HFF-Myc (cell line): ENCODE measurements at regions not wholly inside any gene's neighbourhood (a gene's known extent, or its start where the extent isn't known, plus 50 kb on each side); places are given as distances from the start of the nearest gene placed in this dataset.

Experiments
- DNase-seq: peaks from one replicate; pipeline ENCODE4 v3.0.0-alpha.2; 2011; ENCODE audit warnings: low read depth; ENCODE audit errors: extremely low read depth
- H3K4me3 ChIP-seq: replicated peaks from 2 replicates; pipeline ENCODE4 v1.5.1; 2011; ENCODE audit warnings: low read depth, mild to moderate bottlenecking, control low read depth, low read length
- TF ChIP-seq, protein P1 (sequence below): IDR thresholded peaks from 2 replicates; pipeline ENCODE4 v1.5.1; 2012; ENCODE audit warnings: mild to moderate bottlenecking, low read depth, low read length, control low read depth; ENCODE audit errors: missing control alignments

DNA sequence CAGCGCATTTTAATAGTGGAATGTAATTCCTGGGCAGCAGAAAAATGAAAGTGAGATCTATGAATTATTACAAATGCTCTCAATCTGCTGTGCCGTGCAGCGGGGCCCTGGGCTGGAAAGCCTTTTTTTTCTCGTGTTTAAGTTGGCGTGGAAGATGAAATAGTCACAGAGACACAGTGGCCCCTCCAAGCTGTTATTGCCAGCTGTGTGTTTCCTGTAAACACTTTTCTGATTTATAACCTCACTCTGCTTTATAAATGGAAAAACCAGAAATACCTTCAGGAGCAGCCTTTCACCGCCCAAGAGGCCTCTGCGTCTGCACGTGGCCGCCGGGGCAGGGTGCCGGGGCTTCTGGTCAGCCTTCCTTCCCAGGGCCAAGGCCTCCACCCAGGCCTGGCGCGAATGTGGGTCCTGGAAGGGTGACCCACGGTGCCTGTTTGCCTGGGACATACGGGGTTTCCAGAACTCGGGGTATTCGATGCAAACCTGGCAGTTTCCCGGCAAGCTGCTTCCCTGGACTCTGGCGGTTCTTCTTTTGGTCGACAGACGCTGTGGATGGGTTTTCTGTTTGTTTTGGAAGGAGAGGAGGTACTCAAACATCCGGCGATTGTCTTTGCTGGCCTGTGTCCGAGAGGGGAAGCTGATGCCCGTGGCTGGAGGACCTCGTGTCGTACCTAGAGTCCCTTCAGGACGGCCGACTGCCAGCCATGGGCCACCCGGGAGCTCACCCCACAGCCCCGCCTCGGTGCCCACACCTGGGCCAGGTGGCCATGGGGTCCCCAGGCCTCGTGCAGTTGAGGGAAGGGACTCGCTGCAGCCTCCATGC lies 256.7 kb downstream of the PARP8 start:
- no peak overlapping the region for H3K4me3 ChIP-seq
- DNase-seq = no peak
- TF ChIP-seq, protein P1, sequence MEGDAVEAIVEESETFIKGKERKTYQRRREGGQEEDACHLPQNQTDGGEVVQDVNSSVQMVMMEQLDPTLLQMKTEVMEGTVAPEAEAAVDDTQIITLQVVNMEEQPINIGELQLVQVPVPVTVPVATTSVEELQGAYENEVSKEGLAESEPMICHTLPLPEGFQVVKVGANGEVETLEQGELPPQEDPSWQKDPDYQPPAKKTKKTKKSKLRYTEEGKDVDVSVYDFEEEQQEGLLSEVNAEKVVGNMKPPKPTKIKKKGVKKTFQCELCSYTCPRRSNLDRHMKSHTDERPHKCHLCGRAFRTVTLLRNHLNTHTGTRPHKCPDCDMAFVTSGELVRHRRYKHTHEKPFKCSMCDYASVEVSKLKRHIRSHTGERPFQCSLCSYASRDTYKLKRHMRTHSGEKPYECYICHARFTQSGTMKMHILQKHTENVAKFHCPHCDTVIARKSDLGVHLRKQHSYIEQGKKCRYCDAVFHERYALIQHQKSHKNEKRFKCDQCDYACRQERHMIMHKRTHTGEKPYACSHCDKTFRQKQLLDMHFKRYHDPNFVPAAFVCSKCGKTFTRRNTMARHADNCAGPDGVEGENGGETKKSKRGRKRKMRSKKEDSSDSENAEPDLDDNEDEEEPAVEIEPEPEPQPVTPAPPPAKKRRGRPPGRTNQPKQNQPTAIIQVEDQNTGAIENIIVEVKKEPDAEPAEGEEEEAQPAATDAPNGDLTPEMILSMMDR = peak; percentile 2

DNA sequence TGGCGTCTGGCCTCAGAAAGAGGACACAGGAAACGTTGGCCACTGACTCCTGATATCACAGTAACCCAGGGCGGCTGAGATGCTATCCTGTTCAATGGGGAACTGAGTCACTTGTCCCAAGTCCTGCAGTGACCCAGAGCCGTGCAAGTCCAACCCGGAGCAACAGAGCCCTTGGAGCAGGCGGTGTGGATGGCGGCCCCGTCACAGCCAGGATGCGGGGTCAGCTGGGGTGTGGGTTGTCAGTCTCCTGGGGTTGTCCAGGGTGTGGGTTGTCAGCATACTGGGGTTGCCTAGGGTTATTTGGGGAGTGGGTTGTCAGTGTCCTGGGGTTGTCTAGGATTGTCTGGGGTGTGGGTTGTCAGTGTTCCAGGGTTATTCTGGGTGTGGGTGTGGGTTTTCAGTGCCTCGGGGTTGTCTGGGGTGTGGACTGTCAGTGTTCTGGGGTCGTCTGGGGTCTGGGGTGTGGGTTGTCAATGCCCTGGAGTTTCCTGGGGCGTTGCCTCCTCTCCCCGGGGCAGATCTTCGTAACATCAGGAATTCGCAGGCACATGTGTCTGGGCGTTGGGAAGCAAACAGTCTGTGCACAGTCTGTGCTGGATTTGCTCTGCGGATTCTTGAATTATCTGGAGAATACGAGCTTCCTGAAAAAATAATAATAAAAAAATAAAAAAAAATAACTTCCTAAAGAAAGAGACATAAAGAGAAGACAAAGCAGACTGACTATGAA lies 257.5 kb downstream of the PARP8 start:
- H3K4me3 ChIP-seq = no peak overlapping the region
- DNase-seq = no peak
- TF ChIP-seq, protein P1 = no peak

DNA sequence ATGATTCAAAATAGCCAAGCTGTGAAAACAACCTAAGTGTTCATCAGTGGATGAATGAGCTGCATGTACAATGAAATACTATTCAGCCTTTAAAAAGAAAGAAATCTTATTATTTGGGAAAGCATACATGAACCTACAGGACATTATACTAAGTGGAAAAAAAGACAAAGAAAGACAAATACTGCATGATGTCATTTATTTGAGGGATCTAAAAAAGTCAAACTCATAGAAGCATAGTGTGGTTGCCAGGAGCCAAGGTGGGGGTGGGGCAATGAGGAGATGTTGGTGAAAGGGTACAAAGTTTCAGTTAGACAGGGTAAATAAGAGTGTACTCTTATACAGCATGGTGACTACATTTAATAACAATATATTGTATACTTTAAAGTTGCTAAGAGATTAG lies 261.5 kb downstream of the PARP8 start:
- H3K4me3 ChIP-seq = no peak overlapping the region
- TF ChIP-seq, protein P1 = no peak
- DNase-seq = no peak

DNA sequence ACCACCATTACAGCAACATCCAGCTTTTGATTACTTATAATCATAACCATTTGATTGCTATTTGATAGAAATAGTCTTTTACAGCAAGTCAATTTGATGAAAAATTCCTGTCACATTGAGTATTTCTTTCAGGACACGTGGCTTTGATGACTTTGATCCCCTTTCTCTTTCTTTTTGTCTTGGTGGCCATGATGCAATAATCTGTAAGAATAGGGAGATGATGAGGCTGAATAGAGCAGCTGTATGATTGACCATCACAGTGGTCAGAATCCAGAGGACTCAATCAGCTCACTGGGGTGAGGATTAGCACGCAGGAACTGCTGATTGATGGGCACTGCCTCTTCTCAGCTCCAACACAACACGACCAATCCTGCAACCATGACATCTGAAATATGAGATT lies 262.7 kb downstream of the PARP8 start:
- no peak for DNase-seq
- H3K4me3 ChIP-seq = no peak overlapping the region
- TF ChIP-seq, protein P1 = no peak

DNA sequence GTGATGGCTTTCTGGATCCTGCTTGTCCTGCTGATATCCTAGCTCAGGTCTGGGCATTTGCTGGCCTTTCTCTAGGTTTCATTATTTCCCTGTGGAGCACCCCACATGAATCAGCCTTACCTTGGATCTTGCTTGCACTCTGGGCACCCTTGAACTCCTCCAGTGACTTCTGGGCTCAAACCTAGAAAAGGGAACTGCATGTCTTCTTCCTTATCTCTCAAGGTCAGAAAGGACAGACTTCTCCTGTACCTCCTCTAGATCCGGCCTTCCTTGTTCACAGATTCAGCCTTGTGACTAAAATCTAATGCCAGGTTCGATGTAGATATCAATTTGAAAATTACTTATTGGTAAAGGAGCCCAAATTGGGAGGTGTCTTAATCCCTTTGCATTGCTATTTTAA lies 267.9 kb downstream of the PARP8 start:
- TF ChIP-seq, protein P1 = no peak
- no peak for DNase-seq
- H3K4me3 ChIP-seq = no peak overlapping the region

DNA sequence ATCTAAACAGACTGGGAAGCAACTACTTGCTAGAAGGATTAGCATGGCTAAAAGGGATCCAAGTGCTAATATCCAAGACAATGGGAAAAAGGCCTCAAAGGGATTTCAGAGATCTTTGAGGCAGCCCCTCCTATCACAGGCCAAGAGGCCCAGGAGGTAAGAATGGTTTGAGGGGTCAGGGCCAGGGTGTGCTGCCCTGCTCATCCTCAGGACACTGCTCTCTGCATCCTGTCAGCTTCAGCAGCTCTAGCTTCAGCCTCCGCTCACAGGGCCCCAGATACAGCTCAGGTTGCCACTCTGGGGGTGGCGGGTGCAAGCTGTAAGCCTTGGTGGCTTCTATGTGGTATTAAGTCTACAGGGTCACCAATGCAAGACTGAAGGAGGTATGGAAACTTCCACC lies 278.7 kb downstream of the PARP8 start:
- DNase-seq = no peak
- no peak overlapping the region for H3K4me3 ChIP-seq
- TF ChIP-seq, protein P1 = no peak
